Endothelial cell of umbilical vein (primary cell): ENCODE measurements at regions not wholly inside any gene's neighbourhood (a gene's known extent, or its start where the extent isn't known, plus 50 kb on each side); places are given as distances from the start of the nearest gene placed in this dataset.

Experiments
- BruUV-seq: library from RNA; stranded (reverse); fragments of 400-500 nt; replicated peaks from 2 replicates; lab custom pipeline; 2021; lab: Mats Ljungman, UMichigan
- CTCF ChIA-PET: fragments of 300-600, 350-600 bp; sonication (Branson Sonifier 250); formaldehyde crosslinking; loops from one replicate; lab custom pipeline; 2021; ENCODE audit warnings: antibody characterized with exemption, inconsistent platforms; lab: Charles Lee
- POLR2A ChIA-PET: fragments of 300-600, 350-600 bp; sonication (Branson Sonifier 250); formaldehyde crosslinking; loops from one replicate; lab custom pipeline; 2021; ENCODE audit warnings: antibody characterized with exemption, inconsistent platforms; lab: Charles Lee
- DNase-seq: peaks from one replicate; pipeline ENCODE4 v3.0.0-alpha.2; 2011; ENCODE audit warnings: low read depth, low spot score
- FAIRE-seq: peaks from 2 replicates; lab custom pipeline; 2011; peaks lifted over from hg19 to GRCh38; lab: Jason Lieb, UNC
- H2AFZ ChIP-seq: 2 replicates; pipeline ENCODE4 v1.6.0; 2012; ENCODE audit warnings: low read depth, low read length, control low read depth, inconsistent platforms
- H3K27ac ChIP-seq: 2 replicates; pipeline ENCODE4 v1.5.1; 2011; ENCODE audit warnings: low read depth, mild to moderate bottlenecking, control low read depth, low read length, moderate library complexity; ENCODE audit not compliant: insufficient read depth
- H3K27me3 ChIP-seq, 2 experiments: 2 replicates each; pipeline versions ENCODE4 v1.6.0 to v1.6.1; 2011; ENCODE audit warnings: low read length in 2 of 2, mixed read lengths in 1 of 2; ENCODE audit not compliant: control insufficient read depth in 2 of 2, insufficient read depth in 2 of 2
- H3K36me3 ChIP-seq, 2 experiments: 2 replicates in 1 of 2; 3 replicates in 1 of 2; pipeline ENCODE4 v1.5.1; 2011; ENCODE audit warnings: low read length in 2 of 2, mild to moderate bottlenecking in 1 of 2, moderate library complexity in 1 of 2; ENCODE audit not compliant: control insufficient read depth in 2 of 2, insufficient read depth in 2 of 2; ENCODE audit errors: extremely low read depth in 1 of 2
- H3K4me1 ChIP-seq: 3 replicates; pipeline ENCODE4 v1.5.1; 2011; ENCODE audit warnings: mild to moderate bottlenecking, low read length; ENCODE audit not compliant: control insufficient read depth, insufficient read depth; ENCODE audit errors: extremely low read depth
- H3K4me2 ChIP-seq: 2 replicates; pipeline ENCODE4 v1.6.1; 2011; ENCODE audit warnings: low read length, control low read depth, mixed read lengths; ENCODE audit not compliant: insufficient read depth
- H3K4me3 ChIP-seq, 3 experiments: fragments of 200-600 bp in 1 of 3; sonication (generic), shearing (Covaris generic) in 1 of 3; replicated peaks in 1 of 3; 2 replicates each; pipeline ENCODE4 v1.5.1; 2011 to 2016; ENCODE audit warnings: control low read depth in 3 of 3, low read length in 3 of 3, mild to moderate bottlenecking in 2 of 3, inconsistent platforms in 1 of 3, low read depth in 1 of 3, moderate library complexity in 1 of 3; ENCODE audit not compliant: insufficient read depth in 1 of 3
- H3K79me2 ChIP-seq: 2 replicates; pipeline ENCODE4 v1.6.0; 2012; ENCODE audit warnings: low read length, inconsistent platforms; ENCODE audit not compliant: control insufficient read depth, insufficient read depth
- H3K9ac ChIP-seq: replicated peaks from 2 replicates; pipeline ENCODE3; 2011; ENCODE audit warnings: low read length, control low read depth; ENCODE audit not compliant: insufficient read depth; ENCODE audit errors: extremely low read depth
- H3K9me1 ChIP-seq: replicated peaks from 3 replicates; pipeline ENCODE4 v1.6.0; 2011; ENCODE audit warnings: mild to moderate bottlenecking, low read length; ENCODE audit not compliant: control insufficient read depth, insufficient read depth; ENCODE audit errors: extremely low read depth
- H3K9me3 ChIP-seq: replicated peaks from 2 replicates; pipeline ENCODE4 v1.5.1; 2012; ENCODE audit warnings: low read length, inconsistent platforms; ENCODE audit not compliant: control insufficient read depth, insufficient read depth
- H4K20me1 ChIP-seq: replicated peaks from 2 replicates; pipeline ENCODE3; 2011; ENCODE audit warnings: mild to moderate bottlenecking, low read length; ENCODE audit not compliant: control insufficient read depth, insufficient read depth; ENCODE audit errors: extremely low read depth
- CTCF ChIP-seq, 2 donors: IDR thresholded peaks; 1 replicate in 1 of 2; 2 replicates in 1 of 2; pipeline ENCODE4 v1.5.1; 2011; ENCODE audit warnings: low read length in 2 of 2, mild to moderate bottlenecking in 2 of 2, moderate library complexity in 2 of 2, control low read depth in 1 of 2, inconsistent platforms in 1 of 2, low read depth in 1 of 2; ENCODE audit not compliant: insufficient read depth in 1 of 2; ENCODE audit errors: extremely low read depth in 1 of 2
- EZH2 ChIP-seq: IDR thresholded peaks from 2 replicates; pipeline ENCODE4 v1.6.1; 2012; ENCODE audit warnings: borderline replicate concordance, low read depth, mild to moderate bottlenecking, moderate library complexity, low read length, inconsistent platforms; ENCODE audit not compliant: severe bottlenecking
- GATA2 ChIP-seq: IDR thresholded peaks from 2 replicates; pipeline ENCODE4 v1.7.0; 2011; ENCODE audit warnings: low read depth, mild to moderate bottlenecking, moderate library complexity, mixed read lengths, low read length; ENCODE audit not compliant: insufficient read length, insufficient read depth
- JUN ChIP-seq: IDR thresholded peaks from 2 replicates; pipeline ENCODE4 v1.6.1; 2011; ENCODE audit warnings: borderline replicate concordance, low read depth; ENCODE audit not compliant: insufficient read length, insufficient read depth
- MAX ChIP-seq: IDR thresholded peaks from 2 replicates; pipeline ENCODE4 v1.6.1; 2011; ENCODE audit not compliant: insufficient read depth, insufficient read length
- MYC ChIP-seq: IDR thresholded peaks from one replicate; pipeline ENCODE4 v1.6.1; 2011; ENCODE audit warnings: mild to moderate bottlenecking, low read depth, low read length
- POLR2A ChIP-seq: IDR thresholded peaks from 2 replicates; pipeline ENCODE4 v1.6.1; 2012; ENCODE audit warnings: low read depth, mild to moderate bottlenecking, control low read depth, low read length
- POLR2AphosphoS5 ChIP-seq: IDR thresholded peaks from 2 replicates; pipeline ENCODE4 v1.6.1; 2012; ENCODE audit warnings: low read depth, mild to moderate bottlenecking, control low read depth, low read length, moderate library complexity; ENCODE audit not compliant: insufficient read depth
- dilution Hi-C: fragments of 300-500 bp; cut with MboI; formaldehyde crosslinking; loops from one replicate; pipeline ENCODE4 v1.15.0; 2019; ENCODE audit warnings: low sequenced_read_pairs; ENCODE audit not compliant: extremely low pct_ligation_motif_present
- intact Hi-C: fragments of 100-400 bp; cut with micrococcal nuclease; formaldehyde crosslinking; loops from one replicate; pipeline ENCODE4 v1.10.0; 2022

- Histone ChIP-seq H2AFZ (no peak overlapping the region), H3K9me1 (no peaks in the 10 kb centered on the region), H3K4me3 (no peak overlapping the region), H3K4me1 (peaks cover 5% of the 10 kb centered on the region), H4K20me1 (no peaks in the 10 kb centered on the region), H3K27me3 (no peaks in the 10 kb centered on the region), H3K4me2 (no peak overlapping the region), H3K36me3 (no peaks in the 10 kb centered on the region), H3K27ac (no peak overlapping the region), H3K79me2 (no peaks in the 10 kb centered on the region), H3K9me3 (no peaks in the 10 kb centered on the region), H3K9ac (no peak overlapping the region)
- intact Hi-C loops = no loop called here
- TF ChIP-seq EZH2 (no peak), CTCF (IDR thresholded peaks at IDR 0.05; ENCODE audit: extremely low read depth in 1 of 2, insufficient read depth in 1 of 2, low read depth in 1 of 2, low read length in 2 of 2) (no peak)
- dilution Hi-C loops = no loop called here
- BruUV-seq = no TSS peak
- FAIRE-seq (no peak), DNase-seq (no peak)
- POLR2A ChIA-PET = no interaction called here
- CTCF ChIA-PET = interaction anchor here (1.3 to 1.8 kb wide), 2 partner anchors 12 to 18 kb away, joined by 3 to 5 read pairs; no protein-coding TSS in a partner anchor
These were observed 111.1 kb upstream of the KLF7 start for GRCh38 chr2:207276858-207277257.

GRCh38 chr2:207279520-207279919 is 113.8 kb upstream of the KLF7 start:
- DNase-seq = no peak
- POLR2A ChIA-PET = no interaction called here
- no peak overlapping the region for H3K4me2 ChIP-seq
- dilution Hi-C loops = no loop called here
- H3K27me3 ChIP-seq = no peaks in the 10 kb centered on the region
- no peak for TF ChIP-seq POLR2A
- TF ChIP-seq MYC = no peak
- no peak for TF ChIP-seq POLR2AphosphoS5
- no peak for TF ChIP-seq MAX
- no peak for TF ChIP-seq JUN
- TF ChIP-seq GATA2 = no peak
- H4K20me1 ChIP-seq = no peaks in the 10 kb centered on the region
- no peaks in the 10 kb centered on the region for H3K9me1 ChIP-seq
- CTCF ChIA-PET = no interaction called here
- no TSS peak for BruUV-seq
- no peak overlapping the region for H3K9ac ChIP-seq
- H3K36me3 ChIP-seq = no peaks in the 10 kb centered on the region
- no peak overlapping the region for H3K27ac ChIP-seq
- FAIRE-seq = no peak
- no peak overlapping the region for H2AFZ ChIP-seq
- H3K9me3 ChIP-seq = no peaks in the 10 kb centered on the region
- no peaks in the 10 kb centered on the region for H3K79me2 ChIP-seq
- peaks cover 12% of the 10 kb centered on the region for H3K4me1 ChIP-seq
- intact Hi-C loops = no loop called here
- no peak overlapping the region for H3K4me3 ChIP-seq
